AG04449 (cell line): ENCODE measurements at regions not wholly inside any gene's neighbourhood (a gene's known extent, or its start where the extent isn't known, plus 50 kb on each side); places are given as distances from the start of the nearest gene placed in this dataset.
A peak's percentile ranks its signal among the peaks of the same experiment; 100 is the strongest.

ENCODE experiments used
- CTCF ChIA-PET: fragments of 350-600 bp; formaldehyde crosslinking; extraction: SDS; loops from one replicate; lab custom pipeline; 2021; ENCODE audit warnings: antibody characterized with exemption; lab: Yijun Ruan, JAX
- POLR2A ChIA-PET: fragments of 400-600, 350-600 bp; formaldehyde crosslinking; extraction: SDS; loops from one replicate; lab custom pipeline; 2020; ENCODE audit warnings: antibody characterized with exemption, inconsistent platforms; lab: Yijun Ruan, JAX
- DNase-seq: peaks from one replicate; pipeline ENCODE4 v3.0.0-alpha.2; 2010; ENCODE audit warnings: low read depth, low spot score
- H3K4me3 ChIP-seq: 2 replicates; pipeline ENCODE4 v1.5.1; 2011; ENCODE audit warnings: low read depth, mild to moderate bottlenecking, control low read depth, low read length
- CTCF ChIP-seq: IDR thresholded peaks from one replicate; pipeline ENCODE4 v1.5.1; 2011; ENCODE audit warnings: mild to moderate bottlenecking, moderate library complexity, low read length, control low read depth, inconsistent platforms; ENCODE audit not compliant: insufficient read depth; ENCODE audit errors: missing control alignments

- no peak for DNase-seq
- no peak overlapping the region for H3K4me3 ChIP-seq
- ChIA-PET CTCF (interaction anchor here (1.9 kb wide), 1 partner anchor 9 kb away, joined by 4 read pairs; no protein-coding TSS in a partner anchor), POLR2A (no interaction called here)
- TF ChIP-seq CTCF: no peak
Measured at GRCh38 chr6:43860285-43860684, 90.3 kb downstream of the VEGFA start.

- no peak for TF ChIP-seq CTCF
- DNase-seq: no peak
- ChIA-PET POLR2A (no interaction called here), CTCF (interaction anchor here (1.9 to 4.4 kb wide), 2 partner anchors 10 to 215 kb away, joined by 4 to 15 read pairs; no protein-coding TSS in a partner anchor)
- H3K4me3 ChIP-seq: no peak overlapping the region
Measured at GRCh38 chr6:43859213-43859612, 89.2 kb downstream of the VEGFA start.

- CTCF ChIA-PET: interaction anchor here (1.9 to 4.4 kb wide), 3 partner anchors 7 to 216 kb away, joined by 4 to 20 read pairs (median 15); no protein-coding TSS in a partner anchor
- H3K4me3 ChIP-seq: no peak overlapping the region
- POLR2A ChIA-PET: no interaction called here
- TF ChIP-seq CTCF: no peak
- DNase-seq: no peak
Measured at GRCh38 chr6:43858161-43859153, 88.4 kb downstream of the VEGFA start.

- POLR2A ChIA-PET: interaction anchor here (1.7 kb wide), 1 partner anchor 86 kb away, joined by 5 read pairs; the partner anchor contains the start of gene VEGFA
- DNase-seq: no peak
- no peak overlapping the region for H3K4me3 ChIP-seq
- CTCF ChIA-PET: interaction anchor here (0.7 to 4.4 kb wide), 13 partner anchors 8 to 218 kb away, joined by 3 to 20 read pairs (median 4); no protein-coding TSS in a partner anchor
- TF ChIP-seq CTCF: peak; percentile 40
Measured at GRCh38 chr6:43856005-43856765, 86.2 kb downstream of the VEGFA start.

- ChIA-PET POLR2A (no interaction called here), CTCF (interaction anchor here (0.9 to 4.4 kb wide), 6 partner anchors 10 to 219 kb away, joined by 3 to 20 read pairs (median 6); no protein-coding TSS in a partner anchor)
- no peak for TF ChIP-seq CTCF
Measured at GRCh38 chr6:43855247-43855646, 85.2 kb downstream of the VEGFA start.

More at GRCh38 chr6:43855247-43855646, 85.2 kb downstream of the VEGFA start:
- no peak overlapping the region for H3K4me3 ChIP-seq
- DNase-seq: no peak
